ENCODE measurements at regions not wholly inside any gene's neighbourhood (a gene's known extent, or its start where the extent isn't known, plus 50 kb on each side); places are given as distances from the start of the nearest gene placed in this dataset.

DNA sequence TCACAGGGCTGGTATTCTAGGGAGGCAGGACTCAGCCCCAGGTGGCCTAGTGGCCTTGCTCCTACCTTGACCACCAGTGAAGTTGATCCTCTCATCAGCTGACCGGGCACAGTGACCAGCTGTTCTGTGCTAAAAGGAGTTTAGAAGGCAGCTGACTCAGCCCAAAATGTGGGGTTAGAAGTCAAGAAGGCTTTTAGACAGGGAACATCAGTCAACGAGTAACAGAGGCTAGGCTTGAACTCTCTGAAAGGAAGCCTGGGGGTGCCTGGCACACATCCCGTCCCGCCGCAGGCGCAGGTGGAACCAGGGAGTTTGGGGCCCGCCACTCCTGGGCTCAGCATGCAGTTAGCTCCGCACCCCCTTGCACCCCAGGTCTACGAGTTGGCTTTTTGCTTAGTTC lies 114.9 kb upstream of the SLC45A1 start:
- DNase-seq (ENCODE audit: low read depth) = no peak

GRCh38 chr1:8202182-8202905 lies 115.6 kb upstream of the SLC45A1 start:
- peak; percentile 85 for DNase-seq (ENCODE audit: low read depth)

DNA sequence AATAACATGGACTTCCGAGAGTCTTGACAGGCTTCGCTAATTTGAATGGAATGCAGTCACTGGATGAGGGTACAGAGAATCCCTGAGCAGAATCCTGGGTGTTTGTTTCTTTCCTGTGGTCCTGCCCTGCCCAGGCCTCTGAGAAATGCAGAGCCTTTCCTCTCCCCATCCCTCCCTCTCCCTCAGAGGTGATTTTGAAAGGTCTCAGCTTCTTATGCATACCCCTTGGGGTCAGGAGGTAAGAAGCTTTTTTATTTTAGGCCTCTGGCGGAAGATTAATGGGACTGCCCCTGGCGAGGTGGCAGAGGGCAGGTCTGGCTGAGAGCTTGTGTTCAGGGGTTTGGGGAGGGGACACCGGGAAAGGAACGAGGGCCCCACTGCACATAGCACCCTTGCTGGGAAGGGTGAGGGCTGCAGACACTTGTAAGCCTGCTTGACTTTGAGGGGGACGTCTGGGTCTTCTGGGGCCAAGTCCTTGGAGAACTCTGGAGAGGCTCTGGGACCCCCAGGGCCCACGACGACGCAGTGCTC lies 116.5 kb upstream of the SLC45A1 start:
- DNase-seq (ENCODE audit: low read depth) = no peak

GRCh38 chr1:8200317-8201115 lies 117.4 kb upstream of the SLC45A1 start:
- DNase-seq (ENCODE audit: low read depth) = no peak

- no peak for DNase-seq (ENCODE audit: low read depth)
Observed at GRCh38 chr1:8198522-8198921, 119.4 kb upstream of the SLC45A1 start.

DNA sequence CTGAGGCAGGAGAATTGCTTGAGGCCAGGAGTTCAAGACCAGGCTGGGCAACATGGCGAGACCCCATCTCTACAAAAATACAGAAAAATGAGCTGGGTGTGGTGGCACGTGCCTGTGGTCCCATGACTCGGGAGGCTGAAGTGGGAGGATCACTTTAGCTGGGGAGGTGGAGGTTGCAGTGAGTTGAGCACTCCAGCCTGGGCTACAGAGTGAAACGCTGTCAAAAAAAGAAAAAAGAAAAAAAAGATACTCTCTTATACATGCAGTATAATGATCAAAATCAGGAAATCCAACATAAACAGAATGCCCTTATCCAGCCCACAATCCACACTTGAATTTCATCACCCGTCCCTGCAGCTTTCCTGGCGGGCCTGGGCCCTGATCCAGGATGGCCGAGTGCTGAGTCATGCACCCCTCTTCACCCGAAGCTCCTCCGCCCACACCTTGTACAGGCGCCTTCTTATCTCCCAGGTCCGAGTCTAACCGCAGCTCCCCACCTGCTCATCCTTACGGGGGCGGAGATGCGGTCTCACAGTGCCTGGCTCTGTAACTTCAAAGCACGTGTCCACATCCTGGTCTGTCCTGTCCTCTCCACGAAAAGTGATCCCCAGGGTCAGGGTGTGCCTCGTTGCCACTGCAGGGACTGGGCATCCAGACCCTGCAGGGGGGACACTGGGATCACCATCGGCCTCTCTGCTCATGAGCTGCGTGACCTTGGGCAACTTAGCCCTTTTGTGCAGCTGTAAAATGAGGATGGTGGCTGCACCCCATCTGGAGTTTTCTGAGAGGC lies 120.2 kb upstream of the SLC45A1 start:
- peak; percentile 96 for DNase-seq (ENCODE audit: low read depth)

- no peak for DNase-seq (ENCODE audit: low read depth)
Observed at GRCh38 chr1:8194481-8195227, 123.3 kb upstream of the SLC45A1 start.

GRCh38 chr1:8193840-8194406 lies 124.0 kb upstream of the SLC45A1 start:
- DNase-seq (ENCODE audit: low read depth) = no peak

DNA sequence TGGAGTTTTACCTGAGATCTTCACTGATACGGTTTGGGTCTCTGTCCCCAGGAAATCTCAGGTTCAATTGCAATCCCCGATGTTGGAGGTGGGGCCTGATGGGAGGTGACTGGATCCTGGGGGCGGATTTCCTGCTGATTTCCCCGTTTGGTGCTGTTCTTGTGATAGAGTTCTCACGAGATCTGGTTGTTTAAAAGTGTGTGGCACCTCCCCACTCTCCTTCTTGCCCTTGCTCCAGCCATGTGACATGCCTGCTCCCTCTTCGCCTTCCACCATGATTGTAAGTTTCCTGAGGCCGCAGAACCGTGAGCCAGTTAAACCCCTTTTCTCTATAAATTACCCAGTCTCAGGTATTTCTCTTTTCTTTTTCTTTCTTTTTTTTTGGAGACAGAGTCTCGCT lies 126.4 kb upstream of the SLC45A1 start:
- no peak for DNase-seq (ENCODE audit: low read depth)

- no peak for DNase-seq (ENCODE audit: low read depth)
Observed at GRCh38 chr1:8189931-8190483, 127.9 kb upstream of the SLC45A1 start.

GRCh38 chr1:8185400-8185799 lies 132.5 kb upstream of the SLC45A1 start:
- no peak for DNase-seq (ENCODE audit: low read depth)

DNA sequence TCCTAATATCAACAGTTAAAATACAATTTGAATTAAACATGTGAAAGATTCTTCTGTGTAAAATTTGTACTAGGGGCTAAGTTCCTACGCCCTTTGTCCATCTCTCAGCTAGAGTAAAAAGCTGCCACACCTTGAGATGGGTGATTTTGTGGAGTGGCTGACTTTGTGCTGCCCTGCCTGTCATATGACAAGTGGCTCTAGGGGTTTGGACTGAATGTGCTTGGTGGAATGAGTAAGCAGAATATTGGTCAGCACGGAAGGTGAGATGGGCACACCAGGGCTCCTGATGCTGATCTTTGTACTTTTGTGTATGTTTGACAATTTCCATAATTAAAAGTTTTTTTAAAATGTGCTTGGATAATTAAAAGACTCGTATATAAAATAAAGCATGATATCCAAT lies 133.6 kb upstream of the SLC45A1 start:
- no peak for DNase-seq (ENCODE audit: low read depth)

DNA sequence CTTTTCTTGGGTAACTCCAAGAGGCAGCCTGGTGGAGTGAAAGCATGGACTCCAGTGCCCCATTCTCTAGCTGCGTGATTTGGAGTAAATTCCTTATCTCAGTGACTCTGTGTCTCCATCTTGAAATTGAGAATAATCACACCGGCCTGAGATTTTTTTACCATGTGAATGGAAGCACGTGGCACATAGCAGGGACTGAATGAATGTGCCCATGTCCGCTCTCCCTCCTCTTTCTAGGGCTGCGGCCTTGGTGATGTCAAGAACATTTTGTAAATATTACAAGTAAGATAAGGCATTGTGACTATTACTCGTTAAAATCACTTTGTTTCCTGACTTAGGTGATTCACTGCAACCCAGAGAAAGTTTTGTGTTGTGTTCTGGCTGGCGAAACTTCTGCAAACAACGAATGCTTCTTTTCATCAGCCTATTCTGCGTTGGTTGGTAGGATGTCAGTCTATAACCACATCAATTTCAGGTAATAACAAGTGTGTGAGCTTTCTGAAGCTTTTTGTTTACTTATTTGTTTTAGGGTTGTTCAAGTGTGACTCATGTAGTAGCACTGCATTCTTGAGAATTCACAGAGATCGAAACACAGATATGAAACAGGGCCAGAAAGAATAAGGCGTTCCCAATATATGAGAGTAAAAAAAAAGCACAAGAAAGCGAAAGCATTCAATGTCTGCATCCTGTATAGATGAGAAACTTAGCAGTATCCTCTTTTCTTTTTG lies 135.7 kb upstream of the SLC45A1 start:
- peak; percentile 77 for DNase-seq (ENCODE audit: low read depth)

DNA sequence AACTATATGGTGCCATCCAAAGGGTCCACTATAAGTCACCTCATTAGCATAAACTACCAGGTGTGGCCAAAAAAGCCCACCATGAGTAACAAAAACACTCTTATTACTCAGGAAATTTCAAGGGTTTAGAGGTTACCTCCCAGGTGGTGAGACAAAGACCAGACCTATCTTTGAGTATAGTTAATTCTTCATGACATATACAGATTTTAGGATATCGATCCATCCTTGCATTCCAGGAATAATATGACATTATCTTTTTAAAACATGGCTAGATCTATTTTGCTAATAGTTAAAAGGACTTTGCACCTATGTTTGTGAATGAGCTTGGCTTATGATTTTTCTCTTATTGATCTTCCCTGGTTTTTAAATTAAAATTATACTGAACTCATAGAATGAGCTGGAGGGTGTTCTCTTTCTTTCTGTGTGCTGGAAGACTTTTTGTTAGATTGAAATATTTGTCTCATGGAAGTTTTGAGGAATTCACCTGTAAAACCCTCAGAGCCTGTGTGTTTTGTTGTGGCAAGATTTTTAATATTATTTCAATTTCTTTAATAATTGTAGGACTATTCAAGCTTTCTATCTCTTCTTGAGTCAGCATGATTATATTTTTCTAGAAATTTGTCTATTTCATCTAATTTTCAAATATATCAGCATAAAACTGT lies 138.7 kb upstream of the SLC45A1 start:
- DNase-seq (ENCODE audit: low read depth) = no peak

GRCh38 chr1:8176279-8176678 lies 141.6 kb upstream of the SLC45A1 start:
- no peak for DNase-seq (ENCODE audit: low read depth)

- DNase-seq (ENCODE audit: low read depth) = no peak
Observed at GRCh38 chr1:8174807-8175206, 143.1 kb upstream of the SLC45A1 start.

DNA sequence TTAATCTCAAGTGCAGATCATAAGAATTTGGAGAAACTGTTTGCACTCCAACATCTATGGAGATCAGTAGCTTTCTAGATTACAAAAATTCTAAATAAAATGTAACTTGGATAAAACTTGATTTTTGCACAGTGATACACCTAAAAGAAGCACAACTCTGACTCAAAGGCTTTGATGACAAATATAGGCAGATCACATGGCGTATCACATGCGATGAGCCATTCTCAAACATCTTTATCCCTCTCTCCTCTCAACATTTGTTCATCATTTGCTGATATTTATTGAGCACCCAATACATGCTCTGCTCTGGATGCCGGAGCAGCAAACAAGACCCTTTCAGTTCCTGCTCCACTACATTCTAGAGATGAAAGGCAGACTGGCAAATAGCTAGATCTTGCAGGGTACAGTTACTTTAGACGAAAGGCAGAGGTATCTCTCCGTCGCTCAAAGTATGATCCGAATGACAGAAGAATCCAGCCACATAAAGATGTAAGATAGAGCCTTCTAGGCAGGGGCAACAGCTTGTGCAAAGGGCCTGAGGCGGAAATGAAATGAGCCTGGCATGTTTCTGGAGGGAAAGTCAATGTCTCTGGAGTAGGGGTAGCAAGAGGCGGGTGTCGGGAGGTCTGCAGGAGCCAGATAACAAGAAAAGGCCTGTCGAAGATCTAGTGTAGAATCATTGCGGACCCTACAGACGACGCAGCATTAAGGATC lies 145.8 kb upstream of the ERRFI1 start:
- DNase-seq (ENCODE audit: low read depth) = no peak

- DNase-seq (ENCODE audit: low read depth) = no peak
Observed at GRCh38 chr1:8170059-8170835, 144.1 kb upstream of the ERRFI1 start.

Measured in non-pigmented ciliary epithelial cell (primary cell).